GM12872 (cell line): ENCODE measurements at regions not wholly inside any gene's neighbourhood (a gene's known extent, or its start where the extent isn't known, plus 50 kb on each side); places are given as distances from the start of the nearest gene placed in this dataset.

Experiments used
- CTCF ChIP-seq: IDR thresholded peaks from 3 replicates; pipeline ENCODE4 v1.5.1; 2011; ENCODE audit warnings: low read depth, mild to moderate bottlenecking, low read length, moderate library complexity; ENCODE audit not compliant: insufficient read depth

- TF ChIP-seq CTCF, result no peak
These were observed 328.6 kb upstream of the JARID2 start for GRCh38 chr6:14917109-14917910.

GRCh38 chr6:14918200-14918907 lies 327.5 kb upstream of the JARID2 start:
- no peak for TF ChIP-seq CTCF

- TF ChIP-seq CTCF, result no peak
These were observed 326.7 kb upstream of the JARID2 start for GRCh38 chr6:14919038-14919670.

- no peak for TF ChIP-seq CTCF
These were observed 325.6 kb upstream of the JARID2 start for GRCh38 chr6:14920276-14920675.

GRCh38 chr6:14921170-14921569 lies 324.7 kb upstream of the JARID2 start:
- no peak for TF ChIP-seq CTCF

- no peak for TF ChIP-seq CTCF
These were observed 323.8 kb upstream of the JARID2 start for GRCh38 chr6:14921878-14922671.
